H9 (cell line): ENCODE measurements at regions not wholly inside any gene's neighbourhood (a gene's known extent, or its start where the extent isn't known, plus 50 kb on each side); places are given as distances from the start of the nearest gene placed in this dataset.

ENCODE experiments used
- DNase-seq: peaks from one replicate; pipeline ENCODE4 v3.0.0-alpha.2; 2017
- H2AFZ ChIP-seq: one replicate; pipeline ENCODE4 v1.6.1; 2013; ENCODE audit warnings: mild to moderate bottlenecking, low read length, control low read depth, moderate library complexity
- H2AK5ac ChIP-seq: 2 replicates; pipeline ENCODE4 v1.6.1; 2013; ENCODE audit warnings: low read length, control low read depth, mixed read lengths; ENCODE audit not compliant: insufficient read length
- H2BK120ac ChIP-seq: one replicate; pipeline ENCODE4 v1.6.1; 2013; ENCODE audit warnings: low read depth, mild to moderate bottlenecking, low read length, control low read depth, inconsistent platforms; ENCODE audit not compliant: poor library complexity, severe bottlenecking
- H2BK12ac ChIP-seq: 2 replicates; pipeline ENCODE4 v1.6.1; 2013; ENCODE audit warnings: low read length, control low read depth, mixed read lengths, low read depth; ENCODE audit not compliant: insufficient read length
- H2BK15ac ChIP-seq: 2 replicates; pipeline ENCODE4 v1.6.1; 2013; ENCODE audit warnings: low read depth, low read length, control low read depth
- H2BK20ac ChIP-seq: one replicate; pipeline ENCODE4 v1.6.1; 2013; ENCODE audit warnings: low read depth, mild to moderate bottlenecking, low read length, control low read depth, inconsistent platforms; ENCODE audit not compliant: poor library complexity, severe bottlenecking
- H2BK5ac ChIP-seq: 2 replicates; pipeline ENCODE4 v1.6.1; 2013; ENCODE audit warnings: low read length, control low read depth, mixed read lengths; ENCODE audit not compliant: insufficient read length
- H3K14ac ChIP-seq: 2 replicates; pipeline ENCODE4 v1.6.1; 2013; ENCODE audit warnings: low read length, control low read depth; ENCODE audit not compliant: insufficient read depth
- H3K18ac ChIP-seq: 2 replicates; pipeline ENCODE4 v1.6.1; 2013; ENCODE audit warnings: low read depth, mild to moderate bottlenecking, mixed read lengths, low read length, control low read depth; ENCODE audit not compliant: insufficient read length
- H3K23ac ChIP-seq: 2 replicates; pipeline ENCODE4 v1.6.1; 2013; ENCODE audit warnings: low read length, control low read depth, mixed read lengths, low read depth; ENCODE audit not compliant: insufficient read length
- H3K23me2 ChIP-seq: 2 replicates; pipeline ENCODE4 v1.6.1; 2013; ENCODE audit warnings: low read depth, mild to moderate bottlenecking, mixed read lengths, low read length, control low read depth; ENCODE audit not compliant: insufficient read length, poor library complexity, severe bottlenecking
- H3K27ac ChIP-seq: 2 replicates; pipeline ENCODE4 v1.5.1; 2013; ENCODE audit warnings: low read length, control low read depth, mixed read lengths, low read depth; ENCODE audit not compliant: insufficient read length
- H3K27me3 ChIP-seq: 2 replicates; pipeline ENCODE4 v1.6.1; 2013; ENCODE audit warnings: low read length, control low read depth, inconsistent platforms; ENCODE audit not compliant: insufficient read depth
- H3K4ac ChIP-seq: 2 replicates; pipeline ENCODE4 v1.6.1; 2013; ENCODE audit warnings: low read depth, mild to moderate bottlenecking, control low read depth, inconsistent platforms, low read length, moderate library complexity
- H3K4me1 ChIP-seq: 2 replicates; pipeline ENCODE4 v1.6.1; 2013; ENCODE audit warnings: low read length, control low read depth, inconsistent platforms; ENCODE audit not compliant: insufficient read depth
- H3K4me2 ChIP-seq: 2 replicates; pipeline ENCODE4 v1.6.1; 2013; ENCODE audit warnings: low read length, control low read depth, mixed read lengths; ENCODE audit not compliant: insufficient read length, insufficient read depth
- H3K56ac ChIP-seq: 2 replicates; pipeline ENCODE4 v1.6.1; 2013; ENCODE audit warnings: low read depth, mild to moderate bottlenecking, mixed read lengths, low read length, control low read depth; ENCODE audit not compliant: insufficient read length
- H3K79me1 ChIP-seq: 2 replicates; pipeline ENCODE4 v1.6.1; 2013; ENCODE audit warnings: low read depth, mild to moderate bottlenecking, moderate library complexity, low read length, control low read depth, inconsistent platforms; ENCODE audit not compliant: insufficient read depth, poor library complexity, severe bottlenecking
- H3K79me2 ChIP-seq: 2 replicates; pipeline ENCODE4 v1.6.1; 2013; ENCODE audit warnings: low read length, control low read depth, inconsistent platforms; ENCODE audit not compliant: insufficient read depth
- H3K9ac ChIP-seq: 2 replicates; pipeline ENCODE4 v1.6.1; 2013; ENCODE audit warnings: low read length, control low read depth, mixed read lengths; ENCODE audit not compliant: insufficient read length; ENCODE audit errors: extremely low read depth
- H3K9me3 ChIP-seq: one replicate; pipeline ENCODE4 v1.6.1; 2013; ENCODE audit warnings: low read depth, low read length, inconsistent platforms; ENCODE audit not compliant: control insufficient read depth
- H3T11ph ChIP-seq: one replicate; pipeline ENCODE4 v1.6.1; 2013; ENCODE audit warnings: mild to moderate bottlenecking, low read length, control low read depth, inconsistent platforms
- H4K20me1 ChIP-seq: one replicate; pipeline ENCODE4 v1.6.1; 2013; ENCODE audit not compliant: control insufficient read depth, insufficient read length, insufficient read depth
- H4K5ac ChIP-seq: 2 replicates; pipeline ENCODE4 v1.6.1; 2013; ENCODE audit warnings: low read depth, mild to moderate bottlenecking, mixed read lengths, low read length, control low read depth; ENCODE audit not compliant: insufficient read length
- H4K8ac ChIP-seq: replicated peaks from 2 replicates; pipeline ENCODE4 v1.6.1; 2013; ENCODE audit warnings: low read length, control low read depth, mixed read lengths, low read depth; ENCODE audit not compliant: insufficient read length
- H4K91ac ChIP-seq: 2 replicates; pipeline ENCODE4 v1.6.1; 2013; ENCODE audit warnings: low read depth, mild to moderate bottlenecking, moderate library complexity, mixed read lengths, low read length, control low read depth; ENCODE audit not compliant: insufficient read length
- H3K27ac Mint-ChIP-seq, 3 experiments: 2 replicates in 2 of 3; 3 replicates in 1 of 3; pipeline ENCODE4 v1.8.0; 2020 to 2021; ENCODE audit warnings: mixed read lengths in 3 of 3, mild to moderate bottlenecking in 1 of 3, moderate library complexity in 1 of 3
- H3K27me3 Mint-ChIP-seq: 2 replicates; pipeline ENCODE4 v1.8.0; 2021; ENCODE audit warnings: low read depth, mild to moderate bottlenecking, moderate library complexity, mixed read lengths
- H3K36me3 Mint-ChIP-seq, 3 experiments: 2 replicates in 2 of 3; 3 replicates in 1 of 3; pipeline ENCODE4 v1.8.0; 2020 to 2021; ENCODE audit warnings: low read depth in 3 of 3, mixed read lengths in 3 of 3; ENCODE audit not compliant: insufficient read depth in 1 of 3
- H3K4me1 Mint-ChIP-seq, 2 experiments: 2 replicates each; pipeline ENCODE4 v1.8.0; 2020; ENCODE audit warnings: mixed read lengths in 2 of 2
- H3K4me3 Mint-ChIP-seq, 2 experiments: 2 replicates in 1 of 2; 3 replicates in 1 of 2; pipeline ENCODE4 v1.8.0; 2020 to 2021; ENCODE audit warnings: mild to moderate bottlenecking in 2 of 2, mixed read lengths in 2 of 2, moderate library complexity in 1 of 2
- H3K9me3 Mint-ChIP-seq, 2 experiments: 2 replicates in 1 of 2; 3 replicates in 1 of 2; pipeline ENCODE4 v1.8.0; 2020; ENCODE audit warnings: mild to moderate bottlenecking in 2 of 2, mixed read lengths in 2 of 2, moderate library complexity in 1 of 2
- WGBS: extraction: QIAGEN DNeasy Blood & Tissue Kit; methylation state at CpG from one replicate; pipeline ENCODE4 v1.1.7; 2013; ENCODE audit warnings: missing lambda C conversion rate, low lambda C conversion rate, mixed read lengths; ENCODE audit not compliant: insufficient read length; ENCODE audit errors: extremely low coverage; 5-methylcytosine and 5-hydroxymethylcytosine counted together
- TF ChIP-seq, protein P1 (sequence below): fragments of 200-600 bp; sonication (generic); conservative IDR thresholded peaks from 3 replicates; pipeline ENCODE4 v1.8.0; 2021; ENCODE audit warnings: antibody characterized with exemption, mild to moderate bottlenecking

DNA sequence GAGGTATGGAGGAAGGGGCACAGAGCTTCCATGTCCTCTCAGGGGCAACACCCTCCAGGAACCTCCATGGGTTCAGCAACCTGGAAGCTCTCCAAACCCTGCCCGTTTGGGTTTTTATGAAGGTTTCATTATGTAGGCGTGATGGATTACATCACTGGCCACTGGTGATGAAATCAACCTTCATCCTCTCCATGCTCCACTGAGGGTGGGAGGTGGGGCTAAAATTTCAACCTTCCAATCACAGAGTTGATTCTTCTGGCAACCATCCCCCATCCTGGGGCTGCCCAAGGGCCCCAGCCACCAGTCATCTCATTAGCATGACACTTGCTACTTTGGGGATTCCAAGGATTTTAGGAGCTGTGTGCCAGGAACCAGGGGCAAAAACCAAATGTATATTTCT, 90.1 kb downstream of the TEX36 start:
- no peaks in the 10 kb centered on the region for H3K27me3 Mint-ChIP-seq
- Histone ChIP-seq H4K8ac (no peak overlapping the region), H3K27ac (no peak overlapping the region), H3K27me3 (no peaks in the 10 kb centered on the region), H3K79me2 (no peaks in the 10 kb centered on the region), H2BK12ac (no peak overlapping the region), H2BK5ac (no peak overlapping the region), H2AFZ (no peak overlapping the region), H2BK120ac (no peak overlapping the region), H4K5ac (no peak overlapping the region), H3K4ac (no peak overlapping the region), H4K20me1 (no peaks in the 10 kb centered on the region), H4K91ac (no peak overlapping the region), H3K23me2 (no peaks in the 10 kb centered on the region), H2BK15ac (no peak overlapping the region), H3K4me1 (no peaks in the 10 kb centered on the region), H2AK5ac (no peak overlapping the region), H3K18ac (no peak overlapping the region), H3K14ac (no peak overlapping the region), H3K4me2 (no peak overlapping the region), H3K9ac (no peak overlapping the region), H3K9me3 (no peaks in the 10 kb centered on the region), H3K56ac (no peak overlapping the region), H3K79me1 (no peaks in the 10 kb centered on the region), H3T11ph (no peak overlapping the region), H2BK20ac (no peak overlapping the region), H3K23ac (no peak overlapping the region)
- peaks cover 0 to 11% (median 0%) of the 10 kb centered on the region in 3 experiments; a peak in 4 of 7 replicates for H3K36me3 Mint-ChIP-seq
- H3K4me1 Mint-ChIP-seq: peaks cover 12 to 13% of the 10 kb centered on the region in 2 experiments
- H3K4me3 Mint-ChIP-seq: no peak overlapping the region
- H3K9me3 Mint-ChIP-seq: peaks cover 11 to 13% of the 10 kb centered on the region in 2 experiments
- no peak overlapping the region; a peak in 1 of 7 replicates for H3K27ac Mint-ChIP-seq
- WGBS: no CpG with 5 or more reads among the region's 2 CpGs
- TF ChIP-seq, protein P1, sequence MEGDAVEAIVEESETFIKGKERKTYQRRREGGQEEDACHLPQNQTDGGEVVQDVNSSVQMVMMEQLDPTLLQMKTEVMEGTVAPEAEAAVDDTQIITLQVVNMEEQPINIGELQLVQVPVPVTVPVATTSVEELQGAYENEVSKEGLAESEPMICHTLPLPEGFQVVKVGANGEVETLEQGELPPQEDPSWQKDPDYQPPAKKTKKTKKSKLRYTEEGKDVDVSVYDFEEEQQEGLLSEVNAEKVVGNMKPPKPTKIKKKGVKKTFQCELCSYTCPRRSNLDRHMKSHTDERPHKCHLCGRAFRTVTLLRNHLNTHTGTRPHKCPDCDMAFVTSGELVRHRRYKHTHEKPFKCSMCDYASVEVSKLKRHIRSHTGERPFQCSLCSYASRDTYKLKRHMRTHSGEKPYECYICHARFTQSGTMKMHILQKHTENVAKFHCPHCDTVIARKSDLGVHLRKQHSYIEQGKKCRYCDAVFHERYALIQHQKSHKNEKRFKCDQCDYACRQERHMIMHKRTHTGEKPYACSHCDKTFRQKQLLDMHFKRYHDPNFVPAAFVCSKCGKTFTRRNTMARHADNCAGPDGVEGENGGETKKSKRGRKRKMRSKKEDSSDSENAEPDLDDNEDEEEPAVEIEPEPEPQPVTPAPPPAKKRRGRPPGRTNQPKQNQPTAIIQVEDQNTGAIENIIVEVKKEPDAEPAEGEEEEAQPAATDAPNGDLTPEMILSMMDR: no peak
- no peak for DNase-seq
